Trophoblast cell (in vitro differentiated cells and primary cell): ENCODE measurements at regions not wholly inside any gene's neighbourhood (a gene's known extent, or its start where the extent isn't known, plus 50 kb on each side); places are given as distances from the start of the nearest gene placed in this dataset.

Source experiments
- DNase-seq, 2 donors: peaks; one replicate each; pipeline ENCODE4 v3.0.0-alpha.2; 2016
- H2AFZ ChIP-seq: 2 replicates; pipeline ENCODE4 v1.6.1; 2013; ENCODE audit warnings: low read length, moderate library complexity, mild to moderate bottlenecking; ENCODE audit not compliant: insufficient read depth, poor library complexity
- H2AK5ac ChIP-seq: 2 replicates; pipeline ENCODE4 v1.6.1; 2013; ENCODE audit warnings: mild to moderate bottlenecking, low read length
- H2BK120ac ChIP-seq: 2 replicates; pipeline ENCODE4 v1.6.1; 2013; ENCODE audit warnings: low read length, mild to moderate bottlenecking, moderate library complexity; ENCODE audit not compliant: insufficient read depth, poor library complexity
- H2BK12ac ChIP-seq: 2 replicates; pipeline ENCODE4 v1.6.1; 2013; ENCODE audit warnings: mild to moderate bottlenecking, low read length, moderate library complexity
- H2BK5ac ChIP-seq: 2 replicates; pipeline ENCODE4 v1.6.1; 2013; ENCODE audit warnings: low read length, low read depth, moderate library complexity, mild to moderate bottlenecking; ENCODE audit not compliant: poor library complexity
- H3K14ac ChIP-seq: 2 replicates; pipeline ENCODE4 v1.6.1; 2013; ENCODE audit warnings: mild to moderate bottlenecking, low read length
- H3K18ac ChIP-seq: 2 replicates; pipeline ENCODE4 v1.6.1; 2013; ENCODE audit warnings: mild to moderate bottlenecking, low read length
- H3K23ac ChIP-seq: 2 replicates; pipeline ENCODE4 v1.6.1; 2013; ENCODE audit warnings: low read length
- H3K27ac ChIP-seq: 2 replicates; pipeline ENCODE4 v1.5.1; 2013; ENCODE audit warnings: low read depth, mild to moderate bottlenecking, inconsistent platforms, low read length, moderate library complexity
- H3K27me3 ChIP-seq: 2 replicates; pipeline ENCODE4 v1.6.1; 2013; ENCODE audit warnings: inconsistent platforms, mild to moderate bottlenecking, low read length, moderate library complexity; ENCODE audit not compliant: insufficient read depth
- H3K36me3 ChIP-seq, 2 experiments: 1 replicate in 1 of 2; 2 replicates in 1 of 2; pipeline ENCODE4 v1.6.1; 2013; ENCODE audit warnings: low read length in 2 of 2, mild to moderate bottlenecking in 2 of 2, moderate library complexity in 1 of 2; ENCODE audit not compliant: insufficient read depth in 2 of 2, control insufficient read depth in 1 of 2
- H3K4ac ChIP-seq: 2 replicates; pipeline ENCODE4 v1.6.1; 2013; ENCODE audit warnings: low read depth, mild to moderate bottlenecking, low read length, moderate library complexity
- H3K4me1 ChIP-seq, 2 experiments: 1 replicate in 1 of 2; 2 replicates in 1 of 2; pipeline ENCODE4 v1.6.1; 2013; ENCODE audit warnings: low read length in 2 of 2, mild to moderate bottlenecking in 2 of 2, moderate library complexity in 1 of 2; ENCODE audit not compliant: insufficient read depth in 2 of 2, control insufficient read depth in 1 of 2
- H3K4me2 ChIP-seq: 2 replicates; pipeline ENCODE4 v1.6.1; 2013; ENCODE audit warnings: inconsistent platforms, mild to moderate bottlenecking, low read length, moderate library complexity
- H3K4me3 ChIP-seq: 2 replicates; pipeline ENCODE4 v1.5.1; 2013; ENCODE audit warnings: mild to moderate bottlenecking, low read depth, low read length, inconsistent platforms
- H3K79me1 ChIP-seq: one replicate; pipeline ENCODE4 v1.6.1; 2013; ENCODE audit warnings: low read length
- H3K79me2 ChIP-seq: 2 replicates; pipeline ENCODE4 v1.6.1; 2013; ENCODE audit warnings: low read length, mild to moderate bottlenecking; ENCODE audit not compliant: control insufficient read depth, insufficient read depth, poor library complexity
- H3K9ac ChIP-seq: 2 replicates; pipeline ENCODE4 v1.6.1; 2013; ENCODE audit warnings: mild to moderate bottlenecking, low read length
- H3K9me3 ChIP-seq: 2 replicates; pipeline ENCODE4 v1.6.1; 2013; ENCODE audit warnings: low read depth, mild to moderate bottlenecking, control low read depth, inconsistent platforms, low read length; ENCODE audit not compliant: insufficient read depth
- H4K12ac ChIP-seq: 2 replicates; pipeline ENCODE4 v1.6.1; 2013; ENCODE audit warnings: low read depth, mild to moderate bottlenecking, low read length, moderate library complexity
- H4K8ac ChIP-seq: 2 replicates; pipeline ENCODE4 v1.6.1; 2013; ENCODE audit warnings: low read depth, mild to moderate bottlenecking, low read length, moderate library complexity
- H4K91ac ChIP-seq: one replicate; pipeline ENCODE4 v1.6.1; 2013; ENCODE audit warnings: low read depth, mild to moderate bottlenecking, low read length, moderate library complexity
- WGBS: extraction: QIAGEN DNeasy Blood & Tissue Kit; methylation state at CpG from one replicate; pipeline ENCODE4 v1.1.7; 2013; ENCODE audit warnings: missing lambda C conversion rate; ENCODE audit not compliant: insufficient read length, insufficient coverage; ENCODE audit errors: extremely low coverage; 5-methylcytosine and 5-hydroxymethylcytosine counted together

DNA sequence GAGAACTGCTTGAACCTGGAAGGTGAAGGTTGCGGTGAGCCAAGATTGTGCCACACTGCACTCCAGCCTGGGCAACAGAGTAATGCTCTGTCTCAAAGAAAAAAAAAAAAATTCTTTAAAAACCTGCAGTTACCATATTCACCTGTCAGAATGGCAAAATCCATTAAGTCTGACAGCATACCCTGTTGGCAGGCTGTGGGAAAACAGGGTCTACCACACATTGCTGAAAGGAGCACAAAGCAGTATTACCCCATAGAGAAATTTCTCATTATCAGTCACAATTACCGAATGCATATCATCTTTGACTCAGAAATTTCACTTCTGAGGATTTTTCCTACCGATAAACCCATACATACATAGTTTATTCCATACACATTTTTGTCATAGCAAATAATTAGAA is 264.1 kb upstream of the SLCO3A1 start:
- Histone ChIP-seq H2BK120ac (no peak overlapping the region), H3K18ac (no peak overlapping the region), H3K27ac (no peak overlapping the region), H2BK12ac (no peak overlapping the region), H4K91ac (no peak overlapping the region), H3K9me3 (no peaks in the 10 kb centered on the region), H3K27me3 (no peaks in the 10 kb centered on the region), H3K23ac (no peak overlapping the region), H3K4me3 (no peak overlapping the region), H3K4ac (no peak overlapping the region), H3K9ac (no peak overlapping the region), H3K79me2 (no peaks in the 10 kb centered on the region), H2AFZ (no peak overlapping the region), H2AK5ac (no peak overlapping the region), H3K14ac (no peak overlapping the region), H4K12ac (no peak overlapping the region), H3K36me3 (no peaks in the 10 kb centered on the region), H4K8ac (no peak overlapping the region), H3K4me2 (no peak overlapping the region), H3K4me1 (no peaks in the 10 kb centered on the region), H2BK5ac (no peak overlapping the region), H3K79me1 (no peaks in the 10 kb centered on the region)
- WGBS = no CpG with 5 or more reads among the region's 3 CpGs
- DNase-seq = no peak

DNA sequence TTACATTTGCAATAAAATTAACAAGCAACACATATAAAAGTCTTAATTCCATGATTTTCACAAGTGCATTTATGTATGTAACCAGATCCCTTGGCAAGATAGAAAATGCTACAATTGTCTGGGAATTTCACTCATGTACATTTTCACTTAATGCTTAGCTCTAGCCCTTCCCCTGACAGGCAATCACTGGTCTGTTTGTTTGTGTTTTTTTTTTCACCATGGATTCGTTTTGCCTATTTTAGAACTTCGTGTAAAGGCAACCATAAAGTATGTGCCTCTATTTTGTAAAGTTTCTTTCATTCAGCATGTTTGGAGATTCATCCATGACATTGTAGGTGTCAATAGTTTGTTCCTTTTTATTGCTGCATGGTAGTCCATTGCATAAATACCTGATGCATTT is 260.9 kb upstream of the SLCO3A1 start:
- H2AK5ac ChIP-seq = no peak overlapping the region
- no peak overlapping the region for H3K9ac ChIP-seq
- no CpG with 5 or more reads among the region's 2 CpGs for WGBS
- H2BK120ac ChIP-seq = no peak overlapping the region
- H2AFZ ChIP-seq = no peak overlapping the region
- H4K8ac ChIP-seq = no peak overlapping the region
- no peak overlapping the region for H3K4me3 ChIP-seq
- H2BK5ac ChIP-seq = no peak overlapping the region
- no peaks in the 10 kb centered on the region for H3K9me3 ChIP-seq
- H3K79me2 ChIP-seq = no peaks in the 10 kb centered on the region
- DNase-seq = no peak
- no peaks in the 10 kb centered on the region for H3K4me1 ChIP-seq
- H3K79me1 ChIP-seq = no peaks in the 10 kb centered on the region
- H4K12ac ChIP-seq = no peak overlapping the region
- no peaks in the 10 kb centered on the region for H3K27me3 ChIP-seq
- H2BK12ac ChIP-seq = no peak overlapping the region
- H4K91ac ChIP-seq = no peak overlapping the region
- no peak overlapping the region for H3K23ac ChIP-seq
- no peak overlapping the region for H3K14ac ChIP-seq
- no peak overlapping the region for H3K4ac ChIP-seq
- no peak overlapping the region for H3K27ac ChIP-seq
- H3K36me3 ChIP-seq = no peaks in the 10 kb centered on the region
- no peak overlapping the region for H3K4me2 ChIP-seq
- H3K18ac ChIP-seq = no peak overlapping the region

DNA sequence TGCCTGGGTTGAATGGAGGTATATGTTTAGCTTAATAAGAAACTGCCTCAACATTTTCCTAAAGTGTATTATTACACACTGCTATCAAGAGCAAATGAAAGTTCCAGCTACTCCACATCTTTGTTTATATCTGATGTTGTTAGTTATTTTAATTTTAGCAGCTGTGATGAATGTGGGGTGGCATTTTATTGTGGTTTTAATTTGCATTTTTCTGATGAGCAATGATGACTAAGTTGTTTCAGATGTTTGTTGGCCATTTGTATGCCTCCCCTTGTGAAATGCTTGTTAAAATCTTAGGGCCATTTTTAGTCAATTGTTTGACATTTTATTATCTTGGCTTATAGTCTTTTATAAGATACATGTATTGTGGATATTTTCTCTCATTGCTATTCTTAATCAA is 260.4 kb upstream of the SLCO3A1 start:
- H3K9ac ChIP-seq = no peak overlapping the region

DNA sequence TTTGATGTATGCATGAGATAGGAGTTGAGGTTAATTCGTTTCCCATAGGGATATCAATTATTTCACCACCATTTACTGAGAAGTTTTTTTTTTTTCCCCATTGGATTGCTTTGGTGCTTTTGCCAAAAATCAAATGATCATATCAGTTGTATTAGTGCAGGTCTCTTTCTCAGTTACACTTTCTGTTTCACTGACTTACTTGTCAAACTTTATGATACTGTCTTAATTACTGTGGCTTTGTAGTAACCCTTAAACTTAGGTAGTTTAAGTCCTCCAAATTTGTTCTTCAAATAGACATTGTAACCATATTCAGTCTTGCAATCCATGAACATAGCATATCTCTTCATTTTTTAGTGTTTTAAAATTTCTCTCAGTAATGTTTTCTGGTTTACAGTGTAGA is 259.9 kb upstream of the SLCO3A1 start:
- H3K36me3 ChIP-seq = no peaks in the 10 kb centered on the region
- no peak overlapping the region for H3K18ac ChIP-seq
- H3K14ac ChIP-seq = no peak overlapping the region
- H2AFZ ChIP-seq = no peak overlapping the region
- H3K23ac ChIP-seq = no peak overlapping the region
- H3K79me1 ChIP-seq = no peaks in the 10 kb centered on the region
- no peaks in the 10 kb centered on the region for H3K9me3 ChIP-seq
- H3K4me3 ChIP-seq = no peak overlapping the region
- no peak overlapping the region for H4K91ac ChIP-seq
- no peak overlapping the region for H2BK12ac ChIP-seq
- H3K9ac ChIP-seq = no peak overlapping the region
- H3K4me1 ChIP-seq = no peaks in the 10 kb centered on the region
- no peak overlapping the region for H3K4ac ChIP-seq
- no peak for DNase-seq
- no peak overlapping the region for H3K27ac ChIP-seq
- no peak overlapping the region for H2BK120ac ChIP-seq
- WGBS = no CpG with 5 or more reads among the region's 1 CpG
- H4K8ac ChIP-seq = no peak overlapping the region
- no peak overlapping the region for H2BK5ac ChIP-seq
- H3K4me2 ChIP-seq = no peak overlapping the region
- no peak overlapping the region for H4K12ac ChIP-seq
- no peaks in the 10 kb centered on the region for H3K27me3 ChIP-seq
- H3K79me2 ChIP-seq = no peaks in the 10 kb centered on the region
- H2AK5ac ChIP-seq = no peak overlapping the region

More for the DNA sequence above, 260.4 kb upstream of the SLCO3A1 start:
- Histone ChIP-seq H3K23ac (no peak overlapping the region), H3K14ac (no peak overlapping the region), H3K79me2 (no peaks in the 10 kb centered on the region), H3K4me3 (no peak overlapping the region), H3K9me3 (no peaks in the 10 kb centered on the region), H2AK5ac (no peak overlapping the region), H3K36me3 (no peaks in the 10 kb centered on the region), H2AFZ (no peak overlapping the region), H3K79me1 (no peaks in the 10 kb centered on the region), H4K12ac (no peak overlapping the region), H3K4me1 (no peaks in the 10 kb centered on the region), H3K27ac (no peak overlapping the region), H4K8ac (no peak overlapping the region), H2BK5ac (no peak overlapping the region), H3K27me3 (no peaks in the 10 kb centered on the region), H3K4ac (no peak overlapping the region), H2BK120ac (no peak overlapping the region), H4K91ac (no peak overlapping the region), H3K18ac (no peak overlapping the region), H2BK12ac (no peak overlapping the region), H3K4me2 (no peak overlapping the region)
- DNase-seq = no peak

DNA sequence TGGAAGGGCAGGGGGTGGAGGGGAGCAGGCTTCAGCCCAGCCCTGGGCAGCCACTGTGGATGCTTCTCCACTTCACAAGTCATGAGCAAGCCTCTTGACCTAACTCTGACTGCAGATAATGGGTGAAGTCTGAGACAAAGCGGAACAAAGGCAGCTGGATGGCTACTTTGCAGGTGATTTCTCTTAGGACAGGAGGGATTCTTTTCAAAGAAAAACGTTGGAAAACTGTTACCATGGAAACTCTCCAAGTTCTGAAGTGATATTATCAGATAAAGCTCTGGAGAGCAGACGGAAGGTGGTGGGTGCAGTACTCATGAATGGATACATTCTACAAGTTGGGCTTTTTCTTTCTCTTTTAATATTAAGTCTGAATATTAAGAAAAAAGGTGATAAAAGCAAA is 254.2 kb upstream of the SLCO3A1 start:
- Histone ChIP-seq H4K91ac (no peak overlapping the region), H3K4ac (no peak overlapping the region), H2AK5ac (no peak overlapping the region), H3K9ac (no peak overlapping the region), H3K9me3 (no peaks in the 10 kb centered on the region), H4K8ac (no peak overlapping the region), H3K27me3 (no peaks in the 10 kb centered on the region), H2BK5ac (no peak overlapping the region), H3K4me1 (no peaks in the 10 kb centered on the region), H4K12ac (no peak overlapping the region), H3K4me3 (no peak overlapping the region), H3K18ac (no peak overlapping the region), H3K4me2 (no peak overlapping the region), H2BK12ac (no peak overlapping the region), H2AFZ (no peak overlapping the region), H3K36me3 (no peaks in the 10 kb centered on the region), H3K79me2 (no peaks in the 10 kb centered on the region), H2BK120ac (no peak overlapping the region), H3K14ac (no peak overlapping the region), H3K79me1 (no peaks in the 10 kb centered on the region), H3K23ac (no peak overlapping the region), H3K27ac (no peak overlapping the region)
- DNase-seq = no peak
- no CpG with 5 or more reads among the region's 3 CpGs for WGBS
